Astrocyte of the spinal cord (primary cell): ENCODE measurements at regions not wholly inside any gene's neighbourhood (a gene's known extent, or its start where the extent isn't known, plus 50 kb on each side); places are given as distances from the start of the nearest gene placed in this dataset.
"Not testable (repeated sequence)": the region's sequence is repeated elsewhere in the genome, so short reads cannot be mapped to it uniquely, and the experiment has no call there.

Source experiments
- DNase-seq: peaks from one replicate; pipeline ENCODE4 v3.0.0; 2011; ENCODE audit warnings: low read depth, low spot score
- H3K4me3 ChIP-seq: 2 replicates; pipeline ENCODE4 v1.5.1; 2011; ENCODE audit warnings: low read depth, mild to moderate bottlenecking, low read length, moderate library complexity
- in situ Hi-C: cut with HindIII; loops from 2 replicates; pipeline ENCODE4 v1.10.0; 2017; ENCODE audit warnings: low sequenced_read_pairs
- TF ChIP-seq, protein P1 (sequence below): IDR thresholded peaks from 2 replicates; pipeline ENCODE4 v1.5.1; 2012; ENCODE audit warnings: low read depth, mild to moderate bottlenecking, low read length, inconsistent platforms

DNA sequence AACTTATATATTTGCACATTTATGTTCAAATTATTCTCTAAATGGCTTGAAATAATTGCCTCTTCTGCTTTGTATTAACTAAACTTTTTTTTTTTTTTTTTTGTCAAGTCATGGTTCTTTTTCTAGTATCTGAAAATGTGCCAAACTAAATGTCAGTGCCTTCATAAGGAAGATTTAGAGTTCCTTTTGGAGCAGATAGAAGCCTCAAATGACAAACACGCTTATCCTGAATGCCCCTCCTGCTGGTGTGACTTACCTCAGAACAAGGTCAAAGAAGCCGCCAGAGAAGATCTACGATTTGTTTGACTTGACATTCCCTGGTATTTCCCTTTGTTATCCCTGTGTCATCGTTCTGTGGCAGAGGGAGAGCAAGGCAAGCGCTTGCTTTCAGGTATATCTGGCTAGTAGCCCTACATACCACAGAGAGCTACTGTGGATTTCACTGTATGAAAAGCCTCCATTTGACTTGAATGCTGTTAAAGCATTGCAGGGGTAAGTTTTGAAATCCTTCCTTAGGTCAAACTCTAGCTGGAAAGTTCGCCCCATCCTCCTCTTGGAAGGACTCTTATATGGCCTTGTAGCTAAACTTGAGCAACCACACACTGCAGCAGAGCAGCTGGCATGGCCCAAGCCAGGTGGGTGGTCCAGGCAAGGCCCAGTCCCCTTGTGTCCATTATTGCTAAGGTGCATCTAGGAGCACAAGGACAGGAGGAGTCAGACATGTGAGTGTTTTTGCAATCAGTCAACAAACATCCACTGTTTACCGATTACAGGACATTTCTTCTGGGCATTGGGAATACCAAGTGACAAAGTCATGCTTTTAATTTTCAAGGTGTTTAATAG is 285.4 kb upstream of the USP25 start:
- in situ Hi-C loops = no loop called here
- no peak for DNase-seq
- H3K4me3 ChIP-seq = no peak overlapping the region
- TF ChIP-seq, protein P1, sequence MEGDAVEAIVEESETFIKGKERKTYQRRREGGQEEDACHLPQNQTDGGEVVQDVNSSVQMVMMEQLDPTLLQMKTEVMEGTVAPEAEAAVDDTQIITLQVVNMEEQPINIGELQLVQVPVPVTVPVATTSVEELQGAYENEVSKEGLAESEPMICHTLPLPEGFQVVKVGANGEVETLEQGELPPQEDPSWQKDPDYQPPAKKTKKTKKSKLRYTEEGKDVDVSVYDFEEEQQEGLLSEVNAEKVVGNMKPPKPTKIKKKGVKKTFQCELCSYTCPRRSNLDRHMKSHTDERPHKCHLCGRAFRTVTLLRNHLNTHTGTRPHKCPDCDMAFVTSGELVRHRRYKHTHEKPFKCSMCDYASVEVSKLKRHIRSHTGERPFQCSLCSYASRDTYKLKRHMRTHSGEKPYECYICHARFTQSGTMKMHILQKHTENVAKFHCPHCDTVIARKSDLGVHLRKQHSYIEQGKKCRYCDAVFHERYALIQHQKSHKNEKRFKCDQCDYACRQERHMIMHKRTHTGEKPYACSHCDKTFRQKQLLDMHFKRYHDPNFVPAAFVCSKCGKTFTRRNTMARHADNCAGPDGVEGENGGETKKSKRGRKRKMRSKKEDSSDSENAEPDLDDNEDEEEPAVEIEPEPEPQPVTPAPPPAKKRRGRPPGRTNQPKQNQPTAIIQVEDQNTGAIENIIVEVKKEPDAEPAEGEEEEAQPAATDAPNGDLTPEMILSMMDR = no peak

DNA sequence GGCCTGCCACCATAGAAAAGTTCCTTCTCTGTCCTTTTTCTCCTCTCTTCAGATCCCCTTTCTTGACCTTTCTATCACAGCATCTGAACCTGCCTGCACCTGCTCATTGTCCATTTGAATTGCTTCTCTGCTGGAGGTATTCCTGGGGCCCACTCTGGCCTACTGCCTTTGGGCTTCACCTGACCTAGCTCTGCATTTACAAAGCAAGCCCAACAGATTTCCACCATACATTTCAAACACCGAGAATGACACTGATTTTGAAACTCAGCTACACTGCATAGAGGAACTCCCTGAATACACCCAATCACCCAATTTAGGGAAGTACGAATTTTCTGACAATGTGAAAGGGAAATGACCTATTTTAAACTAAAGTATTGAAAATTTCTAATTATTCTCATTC is 284.5 kb upstream of the USP25 start:
- H3K4me3 ChIP-seq = no peak overlapping the region
- in situ Hi-C loops = no loop called here

DNA sequence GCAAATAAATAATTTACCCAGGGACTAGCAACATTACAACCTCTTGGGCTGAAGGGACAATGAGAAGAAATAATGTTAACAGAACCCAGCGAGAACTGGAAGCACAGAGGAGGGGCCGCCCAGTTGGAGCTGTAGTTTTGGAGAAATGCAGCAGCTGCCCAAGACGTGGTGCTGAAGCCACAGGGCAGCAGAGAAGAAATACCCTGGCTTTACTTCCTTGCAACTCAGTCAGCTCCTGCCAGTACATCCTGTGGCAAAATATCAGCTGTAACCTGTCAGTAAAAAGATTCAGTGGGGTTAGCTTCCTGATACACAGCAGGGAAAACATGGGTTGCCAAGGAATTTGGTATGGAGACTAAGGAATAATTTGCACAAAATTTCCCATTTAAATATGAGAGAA is 283.6 kb upstream of the USP25 start:
- DNase-seq = no peak
- TF ChIP-seq, protein P1 = no peak
- in situ Hi-C loops = no loop called here
- H3K4me3 ChIP-seq = no peak overlapping the region

More for the DNA sequence above, 284.5 kb upstream of the USP25 start:
- no peak for DNase-seq
- TF ChIP-seq, protein P1 = no peak

DNA sequence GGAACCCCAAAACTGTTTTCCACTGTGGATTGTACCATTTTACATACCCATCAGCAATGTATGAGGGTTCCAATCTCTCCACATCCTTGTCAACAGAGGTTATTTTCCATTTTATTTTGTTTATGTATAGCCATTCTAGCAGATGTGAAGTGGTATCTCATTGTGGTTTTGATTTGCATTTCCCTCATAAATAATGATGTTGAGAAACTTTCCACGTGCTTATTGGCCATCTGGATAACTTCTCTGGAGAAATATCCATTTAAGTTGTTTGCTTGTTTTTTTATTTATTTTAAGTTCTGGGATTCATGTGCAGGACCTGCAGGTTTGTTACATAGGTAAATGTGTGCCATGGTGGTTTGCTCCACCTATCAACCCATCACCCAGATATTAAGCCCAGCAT is 280.2 kb upstream of the USP25 start:
- no peak for DNase-seq
- in situ Hi-C loops = no loop called here
- no peak overlapping the region for H3K4me3 ChIP-seq
- TF ChIP-seq, protein P1 = no peak

DNA sequence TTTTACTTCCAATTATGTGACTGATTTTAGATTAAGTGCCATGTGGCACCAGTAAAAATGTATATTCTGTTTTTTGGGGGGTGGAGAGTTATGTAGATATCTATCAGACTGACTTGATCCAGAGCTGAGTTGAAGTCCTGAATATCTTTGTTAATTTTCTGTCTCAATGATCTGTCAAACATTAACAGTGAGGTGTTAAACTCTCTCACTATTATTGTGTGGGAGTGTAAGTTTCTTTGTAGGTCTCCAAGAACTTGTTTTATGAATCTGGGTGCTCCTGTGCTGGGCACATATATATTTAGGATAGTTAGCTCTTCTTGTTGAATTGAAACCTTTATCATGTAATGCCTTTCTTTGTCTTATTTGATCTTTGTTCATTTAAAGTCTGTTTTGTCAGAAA is 276.5 kb upstream of the USP25 start:
- H3K4me3 ChIP-seq = no peak overlapping the region
- no peak for DNase-seq
- TF ChIP-seq, protein P1 = no peak
- in situ Hi-C loops = no loop called here

DNA sequence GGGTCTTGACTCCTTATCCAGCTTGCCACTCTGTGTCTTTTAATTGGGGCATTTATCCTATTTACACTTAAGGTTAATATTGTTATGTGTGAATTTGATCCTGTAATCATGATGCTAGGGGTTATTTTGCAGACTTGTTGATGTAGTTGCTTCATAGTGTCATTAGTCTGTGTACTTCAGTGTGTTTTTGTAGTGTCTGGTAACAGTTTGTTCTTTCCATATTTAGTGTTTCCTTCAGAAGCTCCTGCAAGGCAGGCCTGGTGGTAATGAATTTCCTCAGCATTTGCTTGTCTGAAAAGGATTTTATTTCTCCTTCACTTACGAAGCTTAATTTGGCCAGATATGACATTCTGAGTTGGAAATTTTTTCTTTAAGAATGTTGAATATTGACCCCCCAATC is 276.0 kb upstream of the USP25 start:
- in situ Hi-C loops, DNase-seq, H3K4me3 ChIP-seq: not testable (repeated sequence)

DNA sequence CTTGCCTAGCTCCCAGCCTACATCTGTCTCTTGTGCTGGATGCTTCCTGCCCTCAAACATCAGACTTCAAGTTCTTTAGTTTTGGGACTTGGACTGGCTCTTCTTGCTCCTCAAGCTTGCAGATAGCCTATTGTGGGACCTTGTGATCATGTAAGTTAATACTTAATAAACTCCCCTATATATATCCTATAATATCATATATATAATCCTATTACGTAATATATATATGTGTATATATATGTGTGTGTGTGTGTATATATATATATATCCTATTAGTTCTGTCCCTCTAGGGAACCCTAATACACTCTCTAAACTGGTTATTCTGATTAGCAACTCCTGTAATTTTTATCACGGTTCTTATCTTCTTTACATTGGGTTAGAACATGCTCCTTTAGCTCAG is 274.9 kb upstream of the USP25 start:
- in situ Hi-C loops, H3K4me3 ChIP-seq, DNase-seq: not testable (repeated sequence)
